AG04449 (cell line): ENCODE measurements at regions not wholly inside any gene's neighbourhood (a gene's known extent, or its start where the extent isn't known, plus 50 kb on each side); places are given as distances from the start of the nearest gene placed in this dataset.

Source experiments
- CTCF ChIA-PET: fragments of 350-600 bp; formaldehyde crosslinking; extraction: SDS; loops from one replicate; lab custom pipeline; 2021; ENCODE audit warnings: antibody characterized with exemption; lab: Yijun Ruan, JAX
- POLR2A ChIA-PET: fragments of 400-600, 350-600 bp; formaldehyde crosslinking; extraction: SDS; loops from one replicate; lab custom pipeline; 2020; ENCODE audit warnings: antibody characterized with exemption, inconsistent platforms; lab: Yijun Ruan, JAX
- DNase-seq: peaks from one replicate; pipeline ENCODE4 v3.0.0-alpha.2; 2010; ENCODE audit warnings: low read depth, low spot score
- H3K4me3 ChIP-seq: 2 replicates; pipeline ENCODE4 v1.5.1; 2011; ENCODE audit warnings: low read depth, mild to moderate bottlenecking, control low read depth, low read length
- CTCF ChIP-seq: IDR thresholded peaks from one replicate; pipeline ENCODE4 v1.5.1; 2011; ENCODE audit warnings: mild to moderate bottlenecking, moderate library complexity, low read length, control low read depth, inconsistent platforms; ENCODE audit not compliant: insufficient read depth; ENCODE audit errors: missing control alignments

DNA sequence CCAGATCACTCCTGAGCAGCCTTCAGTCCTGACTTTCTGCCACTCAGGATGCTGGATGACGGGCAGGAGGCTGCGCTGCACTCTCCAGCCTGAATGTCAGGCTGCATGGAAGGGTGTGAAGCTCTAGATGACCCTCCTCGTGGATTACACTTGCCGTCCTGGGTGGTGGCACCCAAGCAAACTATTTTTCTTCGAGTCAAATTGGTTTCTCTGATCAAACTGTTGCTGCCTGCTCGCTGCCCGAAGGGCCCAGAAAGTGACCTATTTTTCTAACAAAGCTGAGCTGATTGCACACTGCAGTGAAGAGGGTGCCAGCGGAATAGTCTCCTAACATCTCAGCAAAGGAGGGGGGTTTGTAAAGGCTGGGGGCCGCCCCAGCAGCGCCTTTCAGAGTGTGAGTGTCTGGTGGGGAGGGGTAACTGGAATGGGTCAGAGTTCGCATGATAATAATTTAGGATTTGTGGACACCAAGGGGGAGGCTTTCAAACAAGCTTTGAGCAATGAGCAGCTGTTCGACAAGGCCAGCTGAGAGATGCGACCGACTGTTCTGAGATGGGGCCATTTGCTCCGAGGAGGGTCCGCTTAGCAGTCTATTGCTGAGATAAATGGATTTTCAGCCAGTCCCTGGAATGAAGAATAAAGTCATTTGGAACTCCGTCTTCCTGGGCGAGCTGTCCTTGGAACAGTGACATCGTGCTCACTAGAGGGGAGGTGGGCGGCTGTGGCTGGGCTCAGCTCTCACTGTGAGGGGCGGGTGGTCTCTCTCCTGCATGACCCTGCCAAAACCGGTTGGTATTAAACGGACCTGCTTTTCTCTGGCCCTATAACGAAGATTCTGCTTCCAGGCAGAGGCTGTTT is 537.6 kb downstream of the BRD1 start:
- no peak overlapping the region for H3K4me3 ChIP-seq
- POLR2A ChIA-PET: no interaction called here
- TF ChIP-seq CTCF: no peak
- DNase-seq: no peak
- CTCF ChIA-PET: no interaction called here

DNA sequence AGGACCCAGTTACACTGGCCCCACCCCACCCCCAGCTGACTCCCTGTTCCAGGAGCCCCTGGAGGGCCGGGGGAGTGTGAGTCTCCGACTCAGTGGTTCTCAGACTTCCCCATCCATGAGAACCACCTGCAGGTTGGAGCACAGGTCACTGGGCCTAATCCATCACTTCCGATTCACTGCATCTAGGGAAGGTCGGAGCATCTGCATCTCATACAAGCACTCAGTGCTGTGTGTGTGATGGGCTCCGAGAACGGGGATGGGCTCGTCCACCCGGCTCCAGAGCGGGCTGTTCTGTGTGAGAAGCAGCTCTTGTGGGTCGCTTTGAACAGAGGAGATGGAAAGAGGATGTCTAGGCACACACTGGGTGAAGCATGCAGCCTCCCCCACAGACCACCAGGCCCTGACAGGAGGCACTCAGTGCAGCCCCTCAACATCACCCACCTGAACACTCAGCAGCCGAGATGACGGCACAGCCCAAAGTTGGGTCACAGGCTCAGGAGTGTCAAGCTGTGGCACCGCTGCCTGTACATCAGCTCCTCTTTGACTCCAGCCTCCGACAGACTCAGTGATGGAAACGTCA is 541.4 kb downstream of the BRD1 start:
- no peak for DNase-seq
- CTCF ChIA-PET: no interaction called here
- POLR2A ChIA-PET: no interaction called here
- TF ChIP-seq CTCF: no peak
- H3K4me3 ChIP-seq: no peak overlapping the region

- ChIA-PET POLR2A (no interaction called here), CTCF (no interaction called here)
- no peak for DNase-seq
- no peak overlapping the region for H3K4me3 ChIP-seq
- no peak for TF ChIP-seq CTCF
Observed at GRCh38 chr22:49284931-49285330, 542.7 kb downstream of the BRD1 start.

- no peak for DNase-seq
- no peak for TF ChIP-seq CTCF
- ChIA-PET POLR2A (no interaction called here), CTCF (no interaction called here)
- H3K4me3 ChIP-seq: no peak overlapping the region
Observed at GRCh38 chr22:49284056-49284784, 543.5 kb downstream of the BRD1 start.

GRCh38 chr22:49282596-49282995 is 545.1 kb downstream of the BRD1 start:
- no peak overlapping the region for H3K4me3 ChIP-seq
- ChIA-PET POLR2A (no interaction called here), CTCF (no interaction called here)
- no peak for DNase-seq
- TF ChIP-seq CTCF: no peak
